GM19328 (cell line): ENCODE measurements at regions not wholly inside any gene's neighbourhood (a gene's known extent, or its start where the extent isn't known, plus 50 kb on each side); places are given as distances from the start of the nearest gene placed in this dataset.

ENCODE experiments used
- ATAC-seq: cut with Tn5 transposase; IDR thresholded peaks from one replicate; pipeline ENCODE4 v1.9.1; 2021; ENCODE audit warnings: mild to moderate bottlenecking, moderate library complexity; ENCODE audit not compliant: unreplicated experiment

DNA sequence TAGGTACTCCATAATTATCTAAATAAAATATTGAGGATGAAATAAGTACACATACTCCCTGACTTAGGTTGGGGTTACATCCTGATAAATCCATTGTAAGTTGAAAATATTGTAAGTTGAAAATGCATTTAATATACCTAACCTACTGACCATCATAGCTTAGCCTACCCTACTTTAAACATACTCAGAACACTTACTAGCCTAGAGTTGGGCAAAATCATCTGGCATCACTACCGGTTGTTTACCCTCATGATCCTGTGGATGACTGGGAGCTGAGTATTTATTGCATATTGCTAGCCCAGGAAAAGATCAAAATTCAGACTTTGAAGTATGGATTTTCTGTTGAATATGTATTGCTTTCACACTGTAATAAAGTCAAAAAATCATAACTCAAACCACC lies 467.3 kb downstream of the C6orf118 start:
- ATAC-seq = no peak

DNA sequence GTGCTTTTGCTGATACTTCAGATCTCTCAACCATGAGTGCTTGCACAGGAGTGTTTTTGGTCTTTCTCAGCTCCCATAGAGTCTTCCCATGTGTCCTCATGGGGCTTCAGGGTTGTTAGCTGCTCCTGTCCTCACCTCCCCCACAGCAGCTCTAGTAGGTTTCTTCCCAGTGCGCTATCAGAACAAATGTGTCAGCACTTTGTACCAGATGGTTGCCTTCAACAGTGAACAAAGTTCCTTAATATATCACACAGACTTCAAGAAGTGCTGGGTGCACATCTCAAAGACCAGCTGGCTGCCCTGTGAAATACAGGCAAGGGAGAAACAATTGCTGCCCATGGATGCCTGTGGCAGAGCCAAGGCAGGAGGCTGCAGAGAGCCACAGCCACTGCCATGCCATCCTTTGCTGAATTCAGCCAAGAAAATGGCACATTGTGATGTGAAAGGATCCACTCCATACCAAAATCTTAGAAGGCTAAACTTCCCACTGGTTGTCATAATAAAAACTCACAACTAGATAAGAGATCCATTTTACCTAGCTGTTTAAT lies 471.3 kb downstream of the C6orf118 start:
- ATAC-seq = no peak

DNA sequence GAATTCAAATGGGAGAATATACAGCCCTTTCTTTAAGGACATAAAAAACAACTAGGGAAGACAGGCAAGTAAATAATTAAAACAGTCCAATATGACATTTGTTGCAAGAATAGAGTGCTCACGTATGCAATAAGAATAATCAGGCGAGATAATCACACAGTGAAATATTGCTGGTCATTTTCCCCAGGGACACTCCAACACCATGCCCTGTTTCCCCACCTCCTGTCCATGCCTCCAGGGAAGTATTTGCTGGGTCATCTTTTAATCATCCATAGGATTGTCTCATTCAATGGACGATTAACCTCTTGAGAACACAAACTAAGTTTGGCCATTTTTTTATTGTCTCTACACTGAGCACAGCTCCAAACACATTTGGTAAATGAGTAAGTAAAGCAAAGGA lies 472.9 kb downstream of the C6orf118 start:
- no peak for ATAC-seq

DNA sequence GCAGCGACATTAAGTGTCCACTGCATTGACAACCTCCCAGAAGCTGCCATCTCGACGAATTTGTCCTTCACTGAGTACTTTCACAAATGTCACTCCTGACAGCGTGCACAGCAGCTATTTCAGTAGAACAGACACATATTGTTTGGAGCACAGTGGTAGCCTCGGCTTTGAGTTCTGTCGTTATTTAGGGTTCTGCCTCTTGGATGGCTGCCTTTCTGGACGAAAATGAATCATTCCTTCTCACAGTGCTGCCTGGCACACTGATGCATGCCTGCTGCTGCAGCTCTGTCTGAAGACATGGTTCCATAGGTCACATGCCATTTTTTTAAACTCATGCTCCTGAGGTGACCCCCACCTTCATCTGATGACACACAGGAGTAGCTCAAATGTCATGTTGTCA lies 477.0 kb downstream of the C6orf118 start:
- ATAC-seq = no peak

DNA sequence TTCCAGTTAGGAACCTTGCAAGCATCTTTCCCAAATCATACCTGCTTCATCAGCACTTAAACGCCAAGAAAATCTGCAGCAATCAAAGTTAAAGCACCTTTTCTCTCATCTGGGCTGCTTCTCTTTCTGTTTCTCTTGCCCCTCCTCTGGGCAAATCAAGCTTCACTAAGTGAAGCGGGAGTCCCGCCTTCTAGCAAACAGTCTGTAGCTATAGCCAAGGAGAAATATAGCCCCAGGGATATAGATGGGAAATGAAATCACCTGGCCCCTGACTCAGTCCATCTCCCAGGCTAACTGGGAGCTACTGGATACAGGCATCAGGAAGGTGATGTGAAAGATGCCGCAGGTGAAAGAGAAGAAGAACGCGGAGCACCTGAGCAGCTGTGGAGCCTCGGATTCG lies 481.9 kb downstream of the C6orf118 start:
- no peak for ATAC-seq

DNA sequence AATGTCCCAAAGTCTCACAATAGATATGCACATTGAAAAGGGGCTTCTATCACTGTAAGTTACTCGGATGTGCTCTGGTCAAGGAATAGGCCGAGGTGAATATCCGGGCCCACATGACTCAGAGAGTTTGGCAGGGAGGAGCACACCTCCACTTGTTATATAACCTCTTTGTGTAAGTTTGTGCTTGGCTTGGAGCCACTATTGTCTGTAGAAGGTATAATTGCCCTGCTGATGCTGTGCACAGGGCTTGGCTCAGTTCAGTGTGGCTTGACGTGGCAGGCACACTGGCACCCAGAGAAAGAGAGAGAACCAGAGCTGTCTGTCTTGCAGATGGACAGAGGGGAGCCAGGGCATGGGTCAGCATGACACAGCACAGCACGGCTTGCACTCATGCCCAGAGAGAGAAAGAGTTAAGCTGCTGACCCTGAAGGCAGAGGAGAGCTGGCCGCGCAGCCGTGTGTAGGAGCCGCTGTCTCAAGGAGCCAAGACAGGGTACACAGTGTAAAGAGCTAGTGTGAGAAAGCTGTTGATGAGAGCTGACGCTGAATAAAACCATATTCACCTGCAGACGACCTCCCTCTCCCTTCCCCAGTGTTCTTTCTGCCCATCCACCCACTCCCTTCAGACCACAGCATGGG lies 482.5 kb downstream of the C6orf118 start:
- no peak for ATAC-seq

DNA sequence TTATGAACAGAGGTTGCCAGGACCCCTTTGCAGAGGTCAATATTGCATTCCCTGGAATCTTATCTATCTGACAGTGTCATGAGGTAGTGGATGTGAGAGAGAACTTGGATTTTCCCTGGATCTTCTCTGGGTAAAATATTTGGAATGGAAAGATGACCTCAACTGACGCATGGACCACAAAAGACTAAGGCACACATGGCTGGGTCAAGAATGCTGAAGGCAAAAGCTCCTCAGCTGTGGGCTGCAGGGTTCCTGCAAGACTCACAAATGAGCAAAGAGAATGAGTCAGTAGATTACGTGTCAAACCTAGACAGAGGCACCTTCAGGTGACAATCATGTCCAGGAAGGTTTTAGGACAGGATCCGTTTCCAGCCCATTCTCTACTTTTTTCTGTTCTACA lies 484.0 kb downstream of the C6orf118 start:
- ATAC-seq = no peak

DNA sequence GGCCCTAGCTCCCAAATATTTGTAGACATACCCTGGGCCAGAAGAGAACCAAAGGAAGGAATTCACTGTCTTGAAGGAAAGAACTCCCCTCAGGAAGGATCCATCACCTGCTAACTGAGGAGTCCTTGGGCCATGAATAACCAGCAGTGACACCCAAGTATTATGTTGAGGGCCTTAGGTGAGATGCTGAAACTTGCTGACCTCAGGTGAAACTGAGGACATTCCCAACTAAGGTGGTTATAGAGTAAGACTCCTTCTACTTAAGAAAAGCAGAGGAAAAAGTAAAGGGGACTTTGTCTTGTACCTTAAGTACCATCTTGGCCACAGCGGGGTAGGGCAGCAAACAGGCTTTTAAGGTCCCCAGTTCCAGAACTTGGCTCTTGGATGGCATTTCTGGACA lies 491.7 kb downstream of the C6orf118 start:
- no peak for ATAC-seq

DNA sequence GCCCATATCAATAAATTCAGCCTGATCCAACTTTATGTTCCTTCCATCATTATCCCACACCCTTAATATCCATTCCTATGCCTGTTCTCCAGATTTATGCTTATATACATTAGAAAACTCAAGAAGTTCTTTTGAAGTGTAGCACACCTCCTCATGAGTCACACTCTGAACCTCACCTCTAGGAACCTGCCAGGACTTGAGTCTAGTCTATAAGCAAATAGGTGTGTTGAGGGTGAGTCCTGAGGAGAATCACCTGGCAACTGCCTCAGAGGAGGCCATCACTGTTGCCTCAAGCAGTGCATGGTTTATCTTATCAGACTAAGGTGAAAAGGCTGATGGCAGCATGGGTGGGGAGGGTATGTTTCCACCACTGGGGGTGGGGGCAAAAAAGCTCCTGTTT lies 496.7 kb downstream of the C6orf118 start:
- no peak for ATAC-seq

DNA sequence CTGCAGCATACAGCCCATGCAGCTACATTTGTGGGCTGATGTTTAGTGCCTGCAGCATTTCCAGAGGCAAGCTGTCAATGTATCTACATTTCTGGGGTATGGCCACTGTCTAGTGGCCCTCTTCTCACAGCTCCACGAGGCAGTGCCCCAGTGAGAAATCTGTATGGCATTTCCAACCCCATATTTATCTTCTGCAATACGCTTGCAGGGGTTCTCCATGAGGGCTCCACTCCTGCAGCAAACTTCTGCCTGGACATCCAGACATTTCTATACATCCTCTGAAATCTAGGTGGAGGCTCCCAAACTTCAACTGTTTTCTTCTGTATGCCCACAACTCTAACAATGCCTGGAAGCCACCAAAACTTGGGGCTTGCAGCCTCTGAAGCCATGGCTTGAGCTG lies 502.3 kb downstream of the C6orf118 start:
- no peak for ATAC-seq

DNA sequence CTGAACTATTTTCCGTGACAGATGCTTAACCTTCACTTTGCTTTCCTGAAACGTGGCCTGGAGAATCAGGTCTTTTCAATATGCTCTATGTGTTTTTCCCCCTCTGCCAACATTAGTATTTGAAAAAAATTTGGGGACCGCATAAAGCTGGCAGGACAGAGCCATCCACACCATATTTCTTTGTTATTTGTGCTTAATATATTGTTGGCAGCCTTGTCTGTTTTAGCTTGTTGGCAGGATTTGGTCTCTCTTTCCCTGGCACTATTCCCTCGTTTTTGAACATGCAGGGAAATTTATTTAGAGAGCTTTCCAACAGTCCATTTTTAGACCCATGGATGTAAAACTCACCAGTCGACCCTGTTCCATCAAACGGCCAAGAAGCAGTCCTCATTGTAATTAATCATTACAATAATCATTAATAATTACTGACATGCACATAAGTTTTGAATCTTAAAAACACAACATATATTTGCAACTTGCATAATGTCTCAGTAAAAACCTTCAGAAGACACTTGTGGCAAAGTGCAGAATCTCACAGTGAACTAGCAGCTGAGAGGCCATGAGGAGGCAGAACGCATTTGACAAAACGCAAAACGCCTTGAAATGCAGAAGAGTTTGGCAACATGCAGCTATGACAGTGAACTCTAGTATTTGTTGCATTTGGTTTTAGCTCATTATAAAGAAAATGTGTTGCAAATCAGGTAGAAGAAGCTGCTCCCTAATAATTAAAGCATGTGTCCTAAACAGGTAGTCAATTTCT lies 514.2 kb downstream of the C6orf118 start:
- ATAC-seq = no peak

DNA sequence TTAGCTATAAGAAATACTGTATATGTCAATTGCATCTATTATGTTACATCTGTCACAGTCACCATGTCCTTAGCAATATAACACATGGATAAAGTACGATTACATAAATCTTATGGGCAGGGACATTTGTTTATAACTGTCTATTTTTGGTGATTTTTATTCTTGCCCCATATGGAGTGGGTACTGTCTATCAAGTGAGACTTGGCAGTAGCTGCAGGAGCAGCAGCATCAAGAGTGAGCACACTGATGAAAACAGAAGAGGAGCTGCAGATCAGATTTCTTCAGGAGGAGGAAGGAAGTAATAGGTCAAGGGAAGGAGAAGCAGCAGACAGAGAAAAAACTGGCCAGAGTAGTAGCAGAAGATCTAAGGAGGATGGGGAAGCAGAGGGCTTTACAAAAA lies 516.7 kb downstream of the C6orf118 start:
- no peak for ATAC-seq

DNA sequence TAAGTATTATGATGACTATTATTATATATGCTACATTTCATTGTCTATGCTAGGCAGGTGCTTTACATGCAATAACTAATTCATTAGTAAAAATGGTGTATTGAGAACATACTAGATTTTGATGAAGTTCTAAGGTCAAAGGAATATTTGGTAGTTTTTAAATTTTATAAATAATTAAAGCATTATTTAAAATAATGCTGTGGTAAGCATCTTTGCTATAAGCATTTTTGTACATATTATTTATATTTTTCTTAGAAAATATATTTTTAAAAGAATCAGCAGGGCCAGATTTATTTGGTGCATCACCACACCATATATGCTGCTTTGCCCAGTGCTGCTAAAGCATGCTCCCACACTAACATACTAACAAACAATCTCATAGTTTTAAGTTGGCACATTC lies 517.9 kb downstream of the C6orf118 start:
- ATAC-seq = no peak

DNA sequence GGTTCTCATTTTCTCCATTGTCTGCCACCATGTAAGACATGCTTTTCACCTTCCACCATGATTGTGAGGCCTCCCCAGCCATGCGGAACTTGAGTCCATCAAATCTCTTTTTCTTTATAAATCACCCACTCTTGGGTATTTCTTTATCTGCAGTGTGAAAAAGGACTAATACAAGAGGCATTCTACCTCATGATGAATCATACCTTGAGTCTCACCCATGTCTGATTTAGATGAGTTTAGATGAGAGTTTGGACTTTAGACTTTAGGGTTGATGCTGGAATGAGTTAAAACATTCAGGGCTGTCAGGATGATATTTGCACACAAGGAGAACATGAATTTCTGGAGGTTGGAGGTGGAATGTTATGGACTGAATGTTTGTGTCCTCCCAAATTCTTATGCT lies 545.6 kb downstream of the C6orf118 start:
- ATAC-seq = no peak

DNA sequence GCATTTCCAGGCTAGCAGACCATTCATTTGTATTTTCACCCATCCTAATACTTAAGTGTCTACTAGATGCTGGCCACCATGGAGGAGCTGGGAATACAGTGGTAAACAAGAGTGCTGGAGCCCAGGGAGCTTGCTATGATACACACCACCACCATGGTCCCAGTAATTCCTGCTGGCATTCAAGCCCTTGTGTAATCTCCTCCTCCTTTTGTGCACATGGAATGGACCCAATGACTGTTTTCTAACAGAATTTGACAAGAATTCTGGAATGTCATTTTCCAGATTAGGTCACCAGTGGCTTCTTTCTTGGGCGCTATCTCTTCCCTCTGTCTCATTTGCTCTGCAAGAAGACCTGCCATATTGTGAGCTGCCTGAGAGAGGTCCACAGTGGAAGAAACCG lies 552.0 kb downstream of the C6orf118 start:
- ATAC-seq = no peak

DNA sequence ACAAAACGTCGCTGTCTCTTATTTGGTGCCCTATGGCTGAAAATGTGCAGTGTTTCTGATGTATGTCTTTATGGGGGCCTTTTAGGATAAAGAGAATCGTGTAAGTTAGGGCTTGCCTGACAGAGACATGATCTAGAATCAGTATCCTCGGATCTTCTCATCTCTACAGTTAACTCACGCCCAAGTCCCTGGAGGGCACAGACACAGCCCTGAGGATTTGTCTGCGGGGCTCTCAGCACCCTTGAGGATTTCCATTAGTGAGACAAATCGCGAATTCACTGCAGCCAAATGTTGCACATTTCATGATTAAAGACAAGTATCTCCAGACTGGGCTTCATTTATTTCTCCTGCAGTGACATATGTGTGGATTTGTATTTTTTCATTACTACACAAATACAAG lies 552.7 kb downstream of the C6orf118 start:
- no peak for ATAC-seq

DNA sequence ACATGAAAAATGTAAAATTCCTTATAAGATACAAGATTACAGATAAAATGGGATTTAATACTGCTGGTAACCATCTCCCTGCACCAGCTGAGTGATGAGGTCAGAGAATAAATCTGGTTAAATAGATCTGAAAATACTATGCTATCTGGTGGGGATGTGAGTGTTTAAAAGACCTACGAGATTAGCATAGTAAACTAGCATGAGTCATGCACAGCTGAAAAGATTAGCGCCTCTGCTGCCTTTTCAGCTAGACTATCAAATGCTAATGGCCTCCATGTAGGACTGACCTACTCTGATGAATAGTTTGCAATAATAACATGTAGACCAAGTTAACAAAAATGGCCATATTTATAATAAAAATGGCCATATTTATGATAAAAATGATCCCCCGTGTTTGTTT lies 553.3 kb downstream of the C6orf118 start:
- no peak for ATAC-seq

DNA sequence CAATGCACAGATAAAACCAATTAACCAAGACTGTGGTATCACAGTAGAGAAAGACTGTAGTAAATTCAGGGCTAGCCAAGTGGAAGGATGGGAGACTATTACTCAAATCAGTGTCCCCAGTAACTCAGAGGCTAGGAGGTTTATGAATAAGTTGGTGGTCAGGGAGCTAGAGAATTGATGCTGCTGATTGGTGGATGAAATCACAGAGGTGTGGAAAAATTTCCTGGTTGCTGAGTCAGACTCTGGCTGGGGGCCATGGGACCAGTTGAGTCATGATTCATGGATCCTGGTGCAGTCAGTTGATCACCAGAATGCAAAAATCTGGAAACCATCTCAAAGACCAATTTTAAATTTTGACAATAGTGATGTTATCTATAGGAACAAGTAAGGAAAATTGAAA lies 555.9 kb downstream of the C6orf118 start:
- no peak for ATAC-seq

DNA sequence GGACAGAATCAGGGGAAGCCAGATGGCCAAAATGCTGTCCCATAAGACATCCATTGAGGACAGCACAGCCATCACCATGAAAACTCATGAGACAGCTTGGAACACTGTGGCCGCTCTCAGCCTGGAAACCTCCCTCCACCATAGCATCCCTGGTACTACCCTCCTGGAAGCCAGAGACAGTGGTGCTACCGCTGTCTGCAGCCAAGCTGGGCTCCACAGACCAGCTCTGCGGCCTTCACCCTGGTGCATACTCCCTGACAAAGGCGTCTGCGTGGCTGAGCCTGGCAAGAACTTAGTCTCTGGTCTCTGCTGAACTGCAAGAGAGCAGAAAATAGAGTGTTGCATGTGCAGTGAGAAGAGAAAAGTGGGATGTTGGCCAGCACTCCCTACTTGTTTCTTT lies 558.0 kb downstream of the C6orf118 start:
- no peak for ATAC-seq

DNA sequence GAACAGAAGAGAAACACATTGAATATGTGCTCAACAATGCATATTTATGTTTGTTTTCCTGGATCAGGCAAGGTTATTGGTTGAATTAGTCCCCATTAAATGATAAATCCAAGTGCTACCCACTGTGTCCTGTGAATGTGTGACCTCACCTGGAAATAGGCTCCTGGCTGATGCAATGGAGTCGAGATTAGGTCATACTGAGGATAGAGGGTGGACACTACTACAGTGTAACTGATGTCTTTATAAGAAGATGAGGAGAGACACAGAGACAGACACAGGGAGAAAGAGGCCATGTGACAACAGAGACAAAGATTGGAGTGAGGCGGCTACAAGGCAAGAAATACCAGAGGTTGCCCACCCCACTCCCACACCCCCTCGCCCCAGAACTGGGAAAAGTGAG lies 559.3 kb downstream of the C6orf118 start:
- no peak for ATAC-seq

DNA sequence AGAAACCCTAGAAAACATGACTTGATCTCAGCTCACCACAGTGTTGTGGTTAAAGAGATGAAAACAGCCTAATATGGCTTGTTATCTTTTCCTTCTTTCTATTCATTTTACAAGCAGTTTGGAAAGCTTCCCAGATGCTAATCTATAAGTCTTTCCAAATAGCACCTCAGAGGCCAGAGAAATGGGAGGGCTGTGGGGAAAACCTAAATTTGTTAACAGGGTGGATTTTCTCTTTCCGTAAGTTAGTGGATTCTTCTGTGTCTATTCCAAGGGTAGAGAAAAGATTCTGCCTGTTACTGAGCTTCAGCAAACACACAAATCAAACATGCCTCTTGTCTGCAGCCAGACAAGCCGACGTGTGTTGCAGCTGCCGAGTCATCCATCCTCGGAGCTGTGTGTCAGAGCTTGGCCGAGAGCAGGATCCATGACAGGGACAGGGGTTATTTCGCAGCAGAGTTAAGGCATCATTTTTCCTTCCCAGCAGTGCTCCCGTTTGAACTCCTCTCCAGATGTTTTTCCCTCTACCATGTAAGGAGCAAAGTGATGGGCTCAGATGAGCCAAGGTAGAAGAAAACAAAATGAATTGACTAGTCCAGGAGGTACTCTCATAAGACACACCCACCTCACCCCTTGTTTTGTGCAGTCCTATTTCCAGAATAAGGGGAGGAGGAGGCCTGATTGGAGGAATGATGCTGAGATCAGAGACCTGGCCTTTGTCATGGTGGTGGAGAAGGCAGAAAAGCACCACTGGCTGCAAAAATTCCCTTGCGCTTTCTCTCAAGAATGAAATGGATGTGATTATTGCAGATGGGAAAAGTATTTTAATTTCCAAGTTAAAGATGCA lies 560.0 kb downstream of the C6orf118 start:
- no peak for ATAC-seq

DNA sequence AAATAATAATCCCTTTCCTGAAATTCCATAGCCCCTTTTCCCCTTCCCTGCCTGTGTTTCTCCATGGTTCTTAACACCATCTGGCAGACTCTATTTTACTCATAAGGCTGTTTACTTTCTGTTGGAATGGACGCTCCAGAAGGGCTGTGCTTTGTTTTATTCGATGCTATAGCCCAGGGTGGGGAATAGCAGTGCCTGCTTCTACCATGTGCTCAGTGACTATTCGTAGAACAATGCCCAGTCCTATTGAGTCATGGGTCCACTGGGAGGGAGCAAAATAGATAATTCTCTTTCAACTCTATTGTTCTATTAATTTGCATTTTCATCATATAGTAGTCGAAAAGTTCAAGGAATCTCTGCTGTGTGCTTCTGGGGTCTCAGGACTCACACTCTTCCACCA lies 565.1 kb downstream of the C6orf118 start:
- ATAC-seq = no peak
